Small intestine (tissue), 7 donors: ENCODE measurements at regions not wholly inside any gene's neighbourhood (a gene's known extent, or its start where the extent isn't known, plus 50 kb on each side); places are given as distances from the start of the nearest gene placed in this dataset.

Source experiments
- DNase-seq, 2 donors: peaks; one replicate each; pipeline versions ENCODE4 v3.0.0 to v3.0.0-alpha.2; 2013
- FAIRE-seq: peaks from 2 replicates; lab custom pipeline; 2012; peaks lifted over from hg19 to GRCh38; lab: Jason Lieb, UNC
- H3K27ac ChIP-seq, 3 donors: one replicate each; pipeline ENCODE4 v1.5.1; 2013; ENCODE audit warnings: low read length in 2 of 3, mild to moderate bottlenecking in 2 of 3, control low read depth in 1 of 3, inconsistent platforms in 1 of 3, low read depth in 1 of 3, moderate library complexity in 1 of 3
- H3K27me3 ChIP-seq, 3 donors: one replicate each; pipeline ENCODE4 v1.6.1; 2013; ENCODE audit warnings: low read length in 3 of 3, inconsistent platforms in 1 of 3; ENCODE audit not compliant: control insufficient read depth in 3 of 3, insufficient read depth in 3 of 3
- H3K36me3 ChIP-seq, 3 donors: one replicate each; pipeline ENCODE4 v1.6.1; 2013; ENCODE audit warnings: low read length in 3 of 3, inconsistent platforms in 1 of 3, low read depth in 1 of 3, mild to moderate bottlenecking in 1 of 3, moderate library complexity in 1 of 3; ENCODE audit not compliant: control insufficient read depth in 3 of 3, insufficient read depth in 2 of 3
- H3K4me1 ChIP-seq, 3 donors: one replicate each; pipeline ENCODE4 v1.6.1; 2013; ENCODE audit warnings: low read length in 2 of 3, inconsistent platforms in 1 of 3, low read depth in 1 of 3, mild to moderate bottlenecking in 1 of 3, moderate library complexity in 1 of 3; ENCODE audit not compliant: control insufficient read depth in 3 of 3, insufficient read depth in 2 of 3
- H3K4me3 ChIP-seq, 3 donors: one replicate each; pipeline ENCODE4 v1.5.1; 2013; ENCODE audit warnings: low read length in 3 of 3, control low read depth in 1 of 3, inconsistent platforms in 1 of 3, low read depth in 1 of 3, mild to moderate bottlenecking in 1 of 3, moderate library complexity in 1 of 3
- H3K9me3 ChIP-seq, 2 donors: one replicate each; pipeline ENCODE4 v1.6.1; 2013; ENCODE audit warnings: low read depth in 1 of 2, low read length in 1 of 2; ENCODE audit not compliant: control insufficient read depth in 2 of 2, insufficient read depth in 1 of 2
- WGBS, 3 donors: extraction: QIAGEN DNeasy Blood & Tissue Kit; methylation state at CpG; one replicate each; pipeline ENCODE4 v1.1.7; 2013; 5-methylcytosine and 5-hydroxymethylcytosine counted together
- donor health status: healthy with polysubstance abuse.
- donor health status: control.
- donor health status: control.
- donor health status: Bipolar disorder and iron deficiency.
- donor health status: healthy.

- H3K9me3 ChIP-seq = peaks cover 0 to 3% of the 10 kb centered on the region in 2 donors
- WGBS, 3 donors = 88 to 92% (median 90%) methylated on average over 7 of the region's 7 CpGs
- H3K4me3 ChIP-seq = no peak overlapping the region
- no peak for FAIRE-seq
- no peaks in the 10 kb centered on the region for H3K4me1 ChIP-seq
- no peak overlapping the region for H3K27ac ChIP-seq
- DNase-seq = no peak
- no peaks in the 10 kb centered on the region for H3K36me3 ChIP-seq
- H3K27me3 ChIP-seq = no peaks in the 10 kb centered on the region
These were observed 296.7 kb downstream of the CYRIA start for GRCh38 chr2:16368951-16369350.

- no peak for DNase-seq
- H3K36me3 ChIP-seq = no peaks in the 10 kb centered on the region
- H3K4me1 ChIP-seq = no peaks in the 10 kb centered on the region
- 74 to 90% (median 87%) methylated on average over 3 of the region's 3 CpGs for WGBS, 3 donors
- no peak overlapping the region for H3K27ac ChIP-seq
- no peak for FAIRE-seq
- peaks cover 0 to 3% of the 10 kb centered on the region in 2 donors for H3K9me3 ChIP-seq
- H3K4me3 ChIP-seq = no peak overlapping the region
- H3K27me3 ChIP-seq = no peaks in the 10 kb centered on the region
These were observed 297.3 kb downstream of the CYRIA start for GRCh38 chr2:16368328-16368727.

- Histone ChIP-seq H3K4me1 (no peaks in the 10 kb centered on the region), H3K27ac (no peak overlapping the region), H3K36me3 (no peaks in the 10 kb centered on the region), H3K4me3 (no peak overlapping the region), H3K9me3 (no peaks in the 10 kb centered on the region), H3K27me3 (no peaks in the 10 kb centered on the region)
- FAIRE-seq = no peak
- no peak for DNase-seq
These were observed 300.3 kb downstream of the CYRIA start for GRCh38 chr2:16365366-16365765.

GRCh38 chr2:16363581-16363980 lies 302.1 kb downstream of the CYRIA start:
- FAIRE-seq (no peak), DNase-seq (no peak)
- Histone ChIP-seq H3K36me3 (no peaks in the 10 kb centered on the region), H3K27ac (no peak overlapping the region), H3K27me3 (no peaks in the 10 kb centered on the region), H3K4me3 (no peak overlapping the region), H3K9me3 (no peaks in the 10 kb centered on the region), H3K4me1 (no peaks in the 10 kb centered on the region)
- WGBS, 3 donors = 76 to 88% (median 83%) methylated on average over 3 of the region's 3 CpGs

- no peak for FAIRE-seq
- DNase-seq = no peak
- Histone ChIP-seq H3K4me1 (no peaks in the 10 kb centered on the region), H3K36me3 (no peaks in the 10 kb centered on the region), H3K27ac (no peak overlapping the region), H3K4me3 (no peak overlapping the region), H3K9me3 (peaks cover 0 to 2% of the 10 kb centered on the region in 2 donors), H3K27me3 (no peaks in the 10 kb centered on the region)
- WGBS, 3 donors = 76 to 84% (median 82%) methylated on average over 4 of the region's 4 CpGs
These were observed 303.0 kb downstream of the CYRIA start for GRCh38 chr2:16362611-16363010.

- FAIRE-seq = no peak
- DNase-seq = no peak
- WGBS, 3 donors = 72 to 81% (median 73%) methylated on average over 9 of the region's 9 CpGs
- no peak overlapping the region for H3K4me3 ChIP-seq
- H3K27me3 ChIP-seq = no peaks in the 10 kb centered on the region
- peaks cover 0 to 9% of the 10 kb centered on the region in 2 donors for H3K9me3 ChIP-seq
- no peaks in the 10 kb centered on the region for H3K4me1 ChIP-seq
- H3K27ac ChIP-seq = no peak overlapping the region
- H3K36me3 ChIP-seq = no peaks in the 10 kb centered on the region
These were observed 304.2 kb downstream of the CYRIA start for GRCh38 chr2:16361261-16361995.

GRCh38 chr2:16359961-16360360 lies 305.7 kb downstream of the CYRIA start:
- H3K36me3 ChIP-seq = no peaks in the 10 kb centered on the region
- no peak overlapping the region for H3K4me3 ChIP-seq
- DNase-seq (no peak), FAIRE-seq (no peak)
- 81 to 95% (median 91%) methylated on average over 1 of the region's 1 CpG for WGBS, 3 donors
- H3K27me3 ChIP-seq = no peaks in the 10 kb centered on the region
- no peaks in the 10 kb centered on the region for H3K4me1 ChIP-seq
- H3K27ac ChIP-seq = no peak overlapping the region
- H3K9me3 ChIP-seq = peaks cover 0 to 9% of the 10 kb centered on the region in 2 donors

- FAIRE-seq (no peak), DNase-seq (no peak)
- no peak overlapping the region for H3K27ac ChIP-seq
- 86 to 96% (median 91%) methylated on average over 1 of the region's 1 CpG for WGBS, 3 donors
- no peak overlapping the region for H3K4me3 ChIP-seq
- H3K36me3 ChIP-seq = no peaks in the 10 kb centered on the region
- H3K9me3 ChIP-seq = peaks cover 0 to 9% of the 10 kb centered on the region in 2 donors
- H3K27me3 ChIP-seq = no peaks in the 10 kb centered on the region
- no peaks in the 10 kb centered on the region for H3K4me1 ChIP-seq
These were observed 308.4 kb downstream of the CYRIA start for GRCh38 chr2:16357188-16357587.

GRCh38 chr2:16351541-16351940 lies 314.1 kb downstream of the CYRIA start:
- peaks cover 1 to 13% of the 10 kb centered on the region in 2 donors for H3K9me3 ChIP-seq
- H3K4me3 ChIP-seq = no peak overlapping the region
- no peak overlapping the region for H3K27ac ChIP-seq
- 93 to 96% (median 94%) methylated on average over 2 of the region's 2 CpGs for WGBS, 3 donors
- DNase-seq (no peak), FAIRE-seq (no peak)
- no peaks in the 10 kb centered on the region for H3K36me3 ChIP-seq
- no peaks in the 10 kb centered on the region for H3K4me1 ChIP-seq
- H3K27me3 ChIP-seq = no peaks in the 10 kb centered on the region
